GM12874 (cell line): ENCODE measurements at regions not wholly inside any gene's neighbourhood (a gene's known extent, or its start where the extent isn't known, plus 50 kb on each side); places are given as distances from the start of the nearest gene placed in this dataset.

ENCODE experiments used
- CTCF ChIP-seq: IDR thresholded peaks from 2 replicates; pipeline ENCODE4 v1.5.1; 2011; ENCODE audit warnings: low read depth, mild to moderate bottlenecking, control low read depth, low read length, moderate library complexity; ENCODE audit not compliant: insufficient read depth

- peak; percentile 57 for TF ChIP-seq CTCF
These were observed 529.5 kb downstream of the SOX6 start for GRCh38 chr11:15826826-15827225.

GRCh38 chr11:15828215-15828853 is 528.0 kb downstream of the SOX6 start:
- TF ChIP-seq CTCF: no peak

- TF ChIP-seq CTCF: no peak
These were observed 527.0 kb downstream of the SOX6 start for GRCh38 chr11:15829312-15829711.

- no peak for TF ChIP-seq CTCF
These were observed 525.5 kb downstream of the SOX6 start for GRCh38 chr11:15830741-15831428.

- TF ChIP-seq CTCF: no peak
These were observed 520.4 kb downstream of the SOX6 start for GRCh38 chr11:15835788-15836411.

GRCh38 chr11:15836795-15837194 is 519.6 kb downstream of the SOX6 start:
- TF ChIP-seq CTCF: no peak

GRCh38 chr11:15837901-15838489 is 518.4 kb downstream of the SOX6 start:
- TF ChIP-seq CTCF: no peak
